ENCODE measurements at regions not wholly inside any gene's neighbourhood (a gene's known extent, or its start where the extent isn't known, plus 50 kb on each side); places are given as distances from the start of the nearest gene placed in this dataset.

GRCh38 chr11:70494559-70495350 is 96.4 kb downstream of the CTTN start:
- H3K27ac ChIP-seq (ENCODE audit: low read length), result no peak overlapping the region
- H3K36me3 ChIP-seq (ENCODE audit: control insufficient read depth, insufficient read depth, low read length), result peaks cover 10% of the 10 kb centered on the region
- H3K4me3 ChIP-seq (ENCODE audit: low read length), result no peak overlapping the region
- no CpG with 5 or more reads among the region's 15 CpGs for WGBS (ENCODE audit: insufficient coverage, low lambda C conversion rate)
- H3K4me1 ChIP-seq (ENCODE audit: control insufficient read depth, insufficient read depth, low read length), result no peaks in the 10 kb centered on the region
- H3K27me3 ChIP-seq (ENCODE audit: control insufficient read depth, insufficient read depth, low read length), result no peaks in the 10 kb centered on the region
- H3K9me3 ChIP-seq (ENCODE audit: control insufficient read depth, low read depth, low read length), result peaks cover 21% of the 10 kb centered on the region
- no peak for DNase-seq

DNA sequence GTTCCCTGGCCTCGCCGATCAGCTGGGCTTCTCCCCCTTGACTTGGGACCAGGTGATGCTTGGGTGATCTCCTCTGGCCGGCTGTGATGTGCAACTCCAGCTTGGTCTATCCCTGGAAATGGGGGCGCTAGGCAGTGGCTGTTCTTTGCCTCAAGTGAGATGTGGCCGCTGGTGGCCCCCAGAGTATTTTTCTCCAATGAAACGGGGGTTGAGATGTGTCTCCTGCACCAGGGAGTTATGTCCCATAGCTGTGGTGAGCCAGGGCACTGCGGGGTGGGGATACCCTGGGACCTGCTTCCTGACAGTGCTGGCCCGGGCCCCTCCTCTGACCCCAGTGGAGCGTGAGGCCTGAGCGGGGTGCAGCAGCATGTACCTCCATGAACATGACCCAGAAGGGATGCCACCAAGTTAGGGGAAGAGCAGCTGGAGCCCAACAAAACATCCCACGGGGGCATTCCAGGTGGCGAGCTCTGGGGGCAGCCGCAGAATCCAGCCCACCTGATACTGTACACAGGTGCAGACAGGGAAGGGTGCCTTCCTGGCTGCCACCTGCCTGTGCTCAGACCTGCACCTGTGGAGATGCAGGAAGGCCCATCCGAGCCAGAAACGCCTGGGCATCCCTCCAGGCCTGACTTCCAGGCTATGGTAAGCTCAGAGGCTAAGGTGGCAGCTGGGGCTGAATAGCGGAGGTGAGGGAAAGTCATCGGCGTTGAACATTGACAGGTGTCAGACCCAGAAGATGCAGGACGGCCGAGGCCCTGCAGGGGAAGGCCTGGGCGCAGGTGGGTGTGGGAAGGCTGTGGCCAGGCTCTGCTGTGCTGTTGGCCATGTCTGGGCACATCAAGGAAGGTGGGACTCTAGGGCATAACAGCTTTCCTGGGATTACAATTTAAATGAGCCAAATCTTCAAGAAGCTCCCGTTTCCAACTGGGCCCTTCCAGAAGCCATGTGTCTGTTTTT is 97.3 kb downstream of the CTTN start:
- Histone ChIP-seq H3K4me1 (ENCODE audit: control insufficient read depth, insufficient read depth, low read length) (no peaks in the 10 kb centered on the region), H3K4me3 (ENCODE audit: low read length) (no peak overlapping the region), H3K27me3 (ENCODE audit: control insufficient read depth, insufficient read depth, low read length) (no peaks in the 10 kb centered on the region), H3K36me3 (ENCODE audit: control insufficient read depth, insufficient read depth, low read length) (peaks cover 10% of the 10 kb centered on the region), H3K9me3 (ENCODE audit: control insufficient read depth, low read depth, low read length) (peaks cover 15% of the 10 kb centered on the region), H3K27ac (ENCODE audit: low read length) (no peak overlapping the region)
- DNase-seq, result no peak
- no CpG with 5 or more reads among the region's 22 CpGs for WGBS (ENCODE audit: insufficient coverage, low lambda C conversion rate)

DNA sequence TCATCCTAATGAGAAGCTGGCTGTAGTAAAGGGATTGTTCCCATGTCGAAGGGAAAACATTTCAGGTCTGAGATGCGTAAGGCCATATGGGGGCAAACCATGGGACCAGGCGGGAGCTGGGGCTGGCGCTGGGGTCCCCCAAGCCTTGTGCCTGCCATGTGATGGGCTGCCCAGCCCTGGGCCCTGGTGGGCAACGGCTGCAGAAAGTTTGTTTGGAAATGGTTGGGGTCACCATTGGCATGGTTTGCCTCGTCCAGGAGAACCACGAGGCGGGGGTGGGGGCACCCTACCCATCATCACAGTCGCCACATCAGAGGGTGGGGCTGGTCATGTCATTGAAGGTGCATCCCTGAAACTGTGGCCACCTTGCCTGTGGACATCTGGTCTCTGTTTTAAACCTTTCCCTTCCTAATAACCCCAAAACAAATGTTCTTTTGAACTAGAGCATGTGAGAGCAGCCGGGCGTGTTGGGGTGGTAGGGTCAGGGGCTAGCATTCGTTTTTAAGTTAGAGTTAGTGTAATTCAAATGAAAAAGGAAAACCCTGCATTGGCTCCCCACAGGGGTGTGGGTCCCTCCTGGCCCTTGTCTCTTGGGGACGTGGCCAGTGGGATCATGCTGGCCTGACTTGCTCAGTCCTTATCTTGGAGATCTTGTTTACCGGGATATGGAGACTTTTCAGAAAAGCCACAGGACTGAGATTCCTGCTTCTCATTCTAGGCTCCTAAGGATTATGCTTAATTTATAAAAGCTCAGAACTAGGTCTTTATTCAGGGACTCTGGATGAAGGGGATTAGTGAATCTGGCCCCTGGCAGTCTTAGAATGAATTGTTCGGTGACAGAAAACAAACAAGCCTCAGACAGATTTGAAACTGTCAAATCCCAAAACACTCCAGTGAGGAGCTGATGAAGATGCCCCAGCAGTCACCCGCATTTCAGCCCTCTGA is 98.5 kb downstream of the CTTN start:
- H3K4me3 ChIP-seq (ENCODE audit: low read length), result no peak overlapping the region
- H3K27ac ChIP-seq (ENCODE audit: low read length), result no peak overlapping the region
- WGBS (ENCODE audit: insufficient coverage, low lambda C conversion rate), result no CpG with 5 or more reads among the region's 16 CpGs
- no peak for DNase-seq
- no peaks in the 10 kb centered on the region for H3K4me1 ChIP-seq (ENCODE audit: control insufficient read depth, insufficient read depth, low read length)
- H3K36me3 ChIP-seq (ENCODE audit: control insufficient read depth, insufficient read depth, low read length), result peaks cover 5% of the 10 kb centered on the region
- H3K9me3 ChIP-seq (ENCODE audit: control insufficient read depth, low read depth, low read length), result peaks cover 6% of the 10 kb centered on the region
- H3K27me3 ChIP-seq (ENCODE audit: control insufficient read depth, insufficient read depth, low read length), result no peaks in the 10 kb centered on the region

DNA sequence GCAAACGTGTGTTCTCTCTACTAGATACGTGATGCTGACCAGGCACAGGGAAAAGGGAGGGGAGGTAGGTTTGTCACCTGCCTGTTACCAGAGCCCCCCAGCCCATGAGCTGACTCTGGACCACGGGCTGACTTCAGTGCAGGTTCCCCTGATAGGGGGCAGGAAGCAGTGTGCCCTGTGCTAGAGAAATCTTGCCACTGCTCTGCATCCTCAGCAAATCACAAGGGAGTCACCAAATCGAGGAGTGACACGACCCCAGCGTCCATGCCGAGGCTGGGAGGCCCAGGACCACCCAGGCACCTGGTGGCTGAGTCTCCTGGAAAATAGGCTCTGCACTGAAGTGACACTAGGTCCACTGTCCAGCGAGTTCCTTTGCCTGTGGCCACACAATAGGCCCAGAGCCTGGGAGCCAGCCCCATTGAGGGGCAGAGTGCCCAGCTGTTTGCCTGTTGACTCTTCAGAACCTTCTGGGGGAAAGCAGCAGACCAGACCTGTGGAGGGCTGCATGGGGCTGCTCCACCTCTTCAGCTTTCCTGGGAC is 99.3 kb downstream of the CTTN start:
- no peak overlapping the region for H3K4me3 ChIP-seq (ENCODE audit: low read length)
- no peaks in the 10 kb centered on the region for H3K27me3 ChIP-seq (ENCODE audit: control insufficient read depth, insufficient read depth, low read length)
- H3K9me3 ChIP-seq (ENCODE audit: control insufficient read depth, low read depth, low read length), result no peaks in the 10 kb centered on the region
- no peak for DNase-seq
- no peak overlapping the region for H3K27ac ChIP-seq (ENCODE audit: low read length)
- no CpG with 5 or more reads among the region's 8 CpGs for WGBS (ENCODE audit: insufficient coverage, low lambda C conversion rate)
- H3K36me3 ChIP-seq (ENCODE audit: control insufficient read depth, insufficient read depth, low read length), result peaks cover 5% of the 10 kb centered on the region
- no peaks in the 10 kb centered on the region for H3K4me1 ChIP-seq (ENCODE audit: control insufficient read depth, insufficient read depth, low read length)

- WGBS (ENCODE audit: insufficient coverage, low lambda C conversion rate), result no CpG with 5 or more reads among the region's 7 CpGs
- Histone ChIP-seq H3K27ac (ENCODE audit: low read length) (no peak overlapping the region), H3K4me3 (ENCODE audit: low read length) (no peak overlapping the region), H3K4me1 (ENCODE audit: control insufficient read depth, insufficient read depth, low read length) (no peaks in the 10 kb centered on the region), H3K27me3 (ENCODE audit: control insufficient read depth, insufficient read depth, low read length) (no peaks in the 10 kb centered on the region), H3K36me3 (ENCODE audit: control insufficient read depth, insufficient read depth, low read length) (peaks cover 5% of the 10 kb centered on the region), H3K9me3 (ENCODE audit: control insufficient read depth, low read depth, low read length) (no peaks in the 10 kb centered on the region)
- no peak for DNase-seq
Observed at GRCh38 chr11:70498171-70498571, 99.8 kb downstream of the CTTN start.

GRCh38 chr11:70498976-70499801 is 100.9 kb downstream of the CTTN start:
- H3K9me3 ChIP-seq (ENCODE audit: control insufficient read depth, low read depth, low read length), result no peaks in the 10 kb centered on the region
- WGBS (ENCODE audit: insufficient coverage, low lambda C conversion rate), result no CpG with 5 or more reads among the region's 26 CpGs
- H3K27ac ChIP-seq (ENCODE audit: low read length), result no peak overlapping the region
- H3K27me3 ChIP-seq (ENCODE audit: control insufficient read depth, insufficient read depth, low read length), result no peaks in the 10 kb centered on the region
- DNase-seq, result no peak
- H3K4me1 ChIP-seq (ENCODE audit: control insufficient read depth, insufficient read depth, low read length), result no peaks in the 10 kb centered on the region
- H3K4me3 ChIP-seq (ENCODE audit: low read length), result no peak overlapping the region
- peaks cover 5% of the 10 kb centered on the region for H3K36me3 ChIP-seq (ENCODE audit: control insufficient read depth, insufficient read depth, low read length)

DNA sequence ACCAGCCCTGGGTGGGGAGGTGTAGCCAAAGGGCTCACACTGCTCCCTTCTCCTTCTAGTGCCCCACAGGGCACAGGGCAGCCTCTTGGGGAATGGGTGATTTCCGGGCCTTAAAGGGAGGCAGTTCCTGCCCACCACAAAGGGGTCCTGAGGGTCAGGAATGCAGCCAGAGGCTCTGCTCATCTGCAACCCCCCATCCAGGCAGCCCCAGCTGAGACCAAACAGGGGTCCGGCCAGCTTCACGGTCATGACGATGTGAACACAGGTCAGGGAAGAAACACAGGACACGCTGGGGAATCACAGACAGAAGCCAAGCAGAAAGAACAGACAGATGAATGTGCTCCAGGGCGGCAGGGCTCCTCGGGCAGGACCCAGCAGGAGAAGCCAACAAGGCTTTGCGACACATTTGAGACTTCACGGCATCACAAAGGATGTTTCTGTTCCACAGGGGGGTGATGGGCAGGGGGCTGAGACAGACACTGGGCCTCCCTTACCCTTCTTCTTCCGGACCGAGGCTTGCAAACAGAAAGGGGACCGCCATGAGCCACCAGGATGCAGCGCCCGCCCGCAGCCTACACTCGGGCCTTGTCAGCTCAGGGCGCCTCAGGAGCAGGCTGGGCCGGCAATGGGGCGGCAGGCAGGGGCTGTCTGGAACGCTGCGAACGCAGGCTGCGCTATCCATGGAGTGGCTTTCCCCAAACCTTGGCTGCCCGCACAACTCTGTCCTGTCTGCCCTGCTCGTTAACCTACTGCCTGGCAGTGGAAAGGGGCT is 101.9 kb downstream of the CTTN start:
- H3K9me3 ChIP-seq (ENCODE audit: control insufficient read depth, low read depth, low read length), result no peaks in the 10 kb centered on the region
- no peaks in the 10 kb centered on the region for H3K27me3 ChIP-seq (ENCODE audit: control insufficient read depth, insufficient read depth, low read length)
- H3K4me1 ChIP-seq (ENCODE audit: control insufficient read depth, insufficient read depth, low read length), result no peaks in the 10 kb centered on the region
- H3K27ac ChIP-seq (ENCODE audit: low read length), result no peak overlapping the region
- no CpG with 5 or more reads among the region's 25 CpGs for WGBS (ENCODE audit: insufficient coverage, low lambda C conversion rate)
- no peak for DNase-seq
- peaks cover 3% of the 10 kb centered on the region for H3K36me3 ChIP-seq (ENCODE audit: control insufficient read depth, insufficient read depth, low read length)
- H3K4me3 ChIP-seq (ENCODE audit: low read length), result no peak overlapping the region

DNA sequence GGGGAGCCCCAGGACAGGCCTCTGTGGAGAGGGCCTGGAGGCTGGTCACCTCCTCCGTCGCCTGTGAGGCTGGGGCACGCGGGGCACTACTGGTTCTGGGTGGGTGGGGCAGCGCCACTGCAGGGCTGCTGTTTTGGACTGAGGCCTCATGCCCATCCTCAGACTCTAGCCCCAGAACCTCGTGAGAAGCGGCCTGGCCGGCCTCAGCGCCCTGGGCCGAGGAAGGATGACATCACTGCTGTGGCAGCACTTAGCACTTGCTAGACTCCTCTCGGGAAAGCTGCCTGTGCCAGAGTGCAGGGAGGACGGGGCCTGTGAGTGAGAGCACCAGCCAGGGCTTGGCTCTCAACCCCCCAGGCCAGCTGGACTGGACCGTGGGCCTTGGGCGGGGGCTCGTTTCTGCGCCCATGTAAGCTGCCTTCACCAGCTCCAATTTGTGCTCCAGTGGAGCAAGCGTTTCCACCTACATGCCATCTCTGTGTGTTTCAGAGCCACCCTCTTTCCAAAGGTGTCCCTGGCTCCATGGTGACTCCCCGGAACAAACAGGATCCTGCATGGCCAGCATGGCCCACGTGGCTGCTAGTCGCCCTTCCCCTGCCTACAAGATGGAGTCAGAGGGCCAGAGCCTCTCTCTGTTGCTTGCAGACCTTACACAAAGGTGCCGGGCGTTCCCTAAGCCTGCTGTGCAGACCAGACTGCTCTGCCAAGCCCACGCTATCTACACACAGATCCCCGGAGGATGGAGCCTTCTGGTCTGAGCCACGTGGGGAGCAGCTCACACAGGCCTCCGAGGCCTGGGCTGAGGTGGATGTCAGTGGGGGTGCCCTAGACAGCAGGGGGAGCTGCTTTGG is 102.9 kb downstream of the CTTN start:
- DNase-seq, result no peak
- H3K4me1 ChIP-seq (ENCODE audit: control insufficient read depth, insufficient read depth, low read length), result no peaks in the 10 kb centered on the region
- H3K4me3 ChIP-seq (ENCODE audit: low read length), result no peak overlapping the region
- H3K27ac ChIP-seq (ENCODE audit: low read length), result no peak overlapping the region
- WGBS (ENCODE audit: insufficient coverage, low lambda C conversion rate), result 100% methylated on average over 1 of the region's 26 CpGs
- H3K36me3 ChIP-seq (ENCODE audit: control insufficient read depth, insufficient read depth, low read length), result peaks cover 3% of the 10 kb centered on the region
- H3K27me3 ChIP-seq (ENCODE audit: control insufficient read depth, insufficient read depth, low read length), result no peaks in the 10 kb centered on the region
- no peaks in the 10 kb centered on the region for H3K9me3 ChIP-seq (ENCODE audit: control insufficient read depth, low read depth, low read length)
